ENCODE measurements at regions not wholly inside any gene's neighbourhood (a gene's known extent, or its start where the extent isn't known, plus 50 kb on each side); places are given as distances from the start of the nearest gene placed in this dataset.

GRCh38 chr6:125511809-125512396 is 210.1 kb upstream of the HDDC2 start:
- no peaks in the 10 kb centered on the region for H3K27me3 ChIP-seq
- no peaks in the 10 kb centered on the region for H3K4me1 ChIP-seq
- H3K27ac ChIP-seq, result no peak overlapping the region
- H3K4me3 ChIP-seq, result no peak overlapping the region
- no peaks in the 10 kb centered on the region for H3K36me3 ChIP-seq
- H3K9me3 ChIP-seq, result no peaks in the 10 kb centered on the region
- ATAC-seq, result peak in 1 of 2 donors; percentile 60
- DNase-seq, result no peak
- intact Hi-C loops (cut with DNase I; ENCODE audit: low total_unique reads) (no loop called here), in situ Hi-C loops (cut with MboI; ENCODE audit: low sequenced_read_pairs in 4 of 4) (no loop called here)
- TF ChIP-seq CTCF (IDR thresholded peaks at IDR 0.05 in 4 of 5, conservative IDR thresholded peaks at IDR 0.05 in 1 of 5), result no peak
- no peak for TF ChIP-seq POLR2A (IDR thresholded peaks at IDR 0.05)

- in situ Hi-C loops (cut with MboI; ENCODE audit: low sequenced_read_pairs in 4 of 4), result no loop called here
- ATAC-seq (no peak), DNase-seq (no peak)
- no peaks in the 10 kb centered on the region for H3K36me3 ChIP-seq
- no peaks in the 10 kb centered on the region for H3K9me3 ChIP-seq
- intact Hi-C loops (cut with DNase I; ENCODE audit: low total_unique reads), result no loop called here
- no peak overlapping the region for H3K4me3 ChIP-seq
- H3K4me1 ChIP-seq, result no peaks in the 10 kb centered on the region
- TF ChIP-seq POLR2A (IDR thresholded peaks at IDR 0.05) (no peak), CTCF (IDR thresholded peaks at IDR 0.05 in 4 of 5, conservative IDR thresholded peaks at IDR 0.05 in 1 of 5) (peak in 1 of 5 experiments; percentile 26)
- H3K27me3 ChIP-seq, result no peaks in the 10 kb centered on the region
- no peak overlapping the region for H3K27ac ChIP-seq
Observed at GRCh38 chr6:125512621-125513020, 210.9 kb upstream of the HDDC2 start.

- H3K36me3 ChIP-seq, result no peaks in the 10 kb centered on the region
- H3K4me1 ChIP-seq, result no peaks in the 10 kb centered on the region
- no peak overlapping the region for H3K27ac ChIP-seq
- DNase-seq (no peak), ATAC-seq (no peak)
- TF ChIP-seq POLR2A (IDR thresholded peaks at IDR 0.05) (no peak), CTCF (IDR thresholded peaks at IDR 0.05 in 4 of 5, conservative IDR thresholded peaks at IDR 0.05 in 1 of 5) (no peak)
- intact Hi-C loops (cut with DNase I; ENCODE audit: low total_unique reads), result no loop called here
- H3K27me3 ChIP-seq, result no peaks in the 10 kb centered on the region
- no peak overlapping the region for H3K4me3 ChIP-seq
- no peaks in the 10 kb centered on the region for H3K9me3 ChIP-seq
- in situ Hi-C loops (cut with MboI; ENCODE audit: low sequenced_read_pairs in 4 of 4), result no loop called here
Observed at GRCh38 chr6:125513978-125514377, 212.2 kb upstream of the HDDC2 start.

- Histone ChIP-seq H3K27me3 (no peaks in the 10 kb centered on the region), H3K36me3 (no peaks in the 10 kb centered on the region), H3K9me3 (no peaks in the 10 kb centered on the region), H3K4me3 (no peak overlapping the region), H3K27ac (no peak overlapping the region), H3K4me1 (no peaks in the 10 kb centered on the region)
- ATAC-seq (no peak), DNase-seq (no peak)
- in situ Hi-C loops (cut with MboI; ENCODE audit: low sequenced_read_pairs in 4 of 4), result no loop called here
- intact Hi-C loops (cut with DNase I; ENCODE audit: low total_unique reads), result no loop called here
- TF ChIP-seq POLR2A (IDR thresholded peaks at IDR 0.05) (no peak), CTCF (IDR thresholded peaks at IDR 0.05 in 4 of 5, conservative IDR thresholded peaks at IDR 0.05 in 1 of 5) (no peak)
Observed at GRCh38 chr6:125516644-125517043, 214.9 kb upstream of the HDDC2 start.

- Histone ChIP-seq H3K4me3 (no peak overlapping the region), H3K36me3 (no peaks in the 10 kb centered on the region), H3K27me3 (no peaks in the 10 kb centered on the region), H3K9me3 (no peaks in the 10 kb centered on the region), H3K27ac (no peak overlapping the region), H3K4me1 (no peaks in the 10 kb centered on the region)
- DNase-seq, result no peak
- TF ChIP-seq POLR2A (IDR thresholded peaks at IDR 0.05) (no peak), CTCF (IDR thresholded peaks at IDR 0.05 in 4 of 5, conservative IDR thresholded peaks at IDR 0.05 in 1 of 5) (no peak)
- in situ Hi-C loops (cut with MboI; ENCODE audit: low sequenced_read_pairs in 4 of 4), result no loop called here
- ATAC-seq, result no peak
- intact Hi-C loops (cut with DNase I; ENCODE audit: low total_unique reads), result no loop called here
Observed at GRCh38 chr6:125519367-125519766, 217.6 kb upstream of the HDDC2 start.
